GM18507 (cell line): ENCODE measurements at regions not wholly inside any gene's neighbourhood (a gene's known extent, or its start where the extent isn't known, plus 50 kb on each side); places are given as distances from the start of the nearest gene placed in this dataset.
"Not testable (repeated sequence)": the region's sequence is repeated elsewhere in the genome, so short reads cannot be mapped to it uniquely, and the experiment has no call there.

Source experiments
- DNase-seq: peaks from one replicate; pipeline ENCODE4 v3.0.0; 2011; ENCODE audit warnings: low read depth; ENCODE audit not compliant: insufficient read length; ENCODE audit errors: extremely low spot score
- FAIRE-seq: peaks from 2 replicates; lab custom pipeline; 2011; peaks lifted over from hg19 to GRCh38; lab: Jason Lieb, UNC

GRCh38 chr9:106025453-106025852, 331.1 kb downstream of the TMEM38B start:
- FAIRE-seq (no peak), DNase-seq (no peak)

- not testable (repeated sequence) for DNase-seq, FAIRE-seq
Observed at GRCh38 chr9:106030146-106030545, 335.8 kb downstream of the TMEM38B start.

DNA sequence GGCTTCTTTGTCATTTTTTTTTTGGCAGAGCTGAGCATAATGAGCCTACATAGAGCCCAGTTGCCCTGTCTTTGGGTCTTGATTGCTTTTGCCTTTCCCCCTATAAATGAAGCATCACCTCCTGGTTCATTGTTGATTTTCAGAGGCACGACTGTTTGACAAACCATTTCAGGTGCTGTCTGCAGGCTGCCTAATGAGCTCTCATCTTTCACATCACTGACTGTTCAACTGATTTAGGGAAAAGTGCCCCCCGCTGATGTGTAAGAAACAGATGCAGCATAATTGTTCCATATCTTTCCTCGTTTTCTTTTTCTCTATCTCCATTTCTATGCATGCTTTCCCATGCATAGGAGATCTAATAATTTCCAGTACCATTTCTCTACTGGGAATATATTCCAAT, 338.6 kb downstream of the TMEM38B start:
- no peak for FAIRE-seq
- DNase-seq, result no peak

DNA sequence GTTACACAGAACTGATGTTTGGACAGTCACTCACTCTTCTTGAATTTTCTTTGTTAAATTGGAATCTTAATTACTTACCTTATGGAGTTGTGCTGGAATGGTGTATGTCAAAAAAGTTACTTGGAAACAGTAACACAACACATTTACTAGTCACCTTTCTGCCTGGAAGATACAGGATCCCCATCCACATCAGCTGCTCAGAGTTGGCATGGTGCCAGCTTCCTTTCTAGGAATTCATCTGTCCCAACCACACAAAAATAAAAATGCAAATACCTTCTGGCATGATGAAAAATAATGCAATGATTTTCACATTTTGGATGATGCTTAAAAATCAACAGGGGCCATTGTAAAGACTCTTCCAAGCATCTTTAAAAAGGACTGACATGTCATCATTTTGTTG, 341.5 kb downstream of the TMEM38B start:
- FAIRE-seq, result no peak
- DNase-seq, result no peak

- FAIRE-seq (no peak), DNase-seq (no peak)
Observed at GRCh38 chr9:106038266-106039001, 344.1 kb downstream of the TMEM38B start.

- FAIRE-seq, result no peak
- DNase-seq, result no peak
Observed at GRCh38 chr9:106039151-106039935, 345.0 kb downstream of the TMEM38B start.

DNA sequence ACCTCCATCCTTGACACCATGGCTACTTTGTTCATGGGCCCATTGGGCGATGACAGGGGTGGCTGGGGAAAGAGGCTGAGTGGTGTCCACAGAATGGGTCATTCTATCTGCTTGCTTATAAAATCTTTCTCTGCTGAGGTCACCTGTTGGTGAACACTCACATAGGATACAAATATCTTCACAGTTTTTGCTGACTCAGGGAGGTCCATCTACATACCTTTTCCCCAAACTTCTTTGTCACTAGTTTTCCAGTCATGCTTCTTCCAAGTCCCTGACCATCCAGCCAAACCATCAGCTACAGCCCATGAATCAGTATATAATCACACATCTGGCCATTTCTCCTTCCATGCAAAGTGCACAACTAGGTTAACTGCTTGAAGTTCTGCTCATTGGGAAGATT, 347.6 kb downstream of the TMEM38B start:
- not testable (repeated sequence) for FAIRE-seq

DNA sequence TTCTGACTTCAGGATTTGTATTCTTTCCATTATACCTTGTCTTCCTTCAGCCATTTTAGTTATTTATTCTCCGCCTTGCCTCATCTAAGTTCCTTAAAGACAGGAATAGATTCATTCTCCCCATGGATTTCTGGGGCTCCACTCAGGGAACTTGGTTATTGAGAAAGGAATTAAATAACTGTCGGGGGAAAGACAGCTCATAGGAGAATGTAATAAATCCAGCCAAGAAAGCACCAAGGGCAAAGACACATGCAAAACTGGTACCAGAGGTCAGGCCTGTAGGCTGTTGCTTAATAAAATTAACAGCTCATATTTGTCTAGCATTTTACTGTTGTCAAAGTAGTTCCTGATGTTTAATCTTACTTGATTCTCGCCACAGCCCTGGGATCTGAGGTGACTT, 357.2 kb downstream of the TMEM38B start:
- FAIRE-seq (no peak), DNase-seq (no peak)

More for the DNA sequence above, 347.6 kb downstream of the TMEM38B start:
- DNase-seq, result not testable (repeated sequence)

GRCh38 chr9:106052166-106052565, 357.8 kb downstream of the TMEM38B start:
- DNase-seq (no peak), FAIRE-seq (no peak)

DNA sequence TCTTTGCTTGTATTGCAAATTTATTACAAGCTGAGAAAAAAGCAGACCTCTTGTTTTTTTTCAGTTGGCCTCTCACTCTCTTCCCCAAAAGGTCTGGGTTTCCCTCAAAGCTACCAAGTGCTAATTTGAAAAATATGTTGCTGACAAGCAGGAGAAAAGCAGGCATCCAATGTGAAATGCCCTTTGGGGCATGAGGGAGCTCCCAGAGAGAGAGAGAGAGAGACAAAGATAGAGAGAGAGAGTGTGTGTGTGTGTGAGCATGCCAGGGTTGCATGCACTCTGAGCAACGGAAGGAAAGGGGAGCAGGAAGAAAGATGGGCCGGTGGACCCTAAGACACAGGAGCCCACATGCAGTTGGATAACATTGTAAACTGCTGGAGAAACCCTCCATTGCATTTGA, 358.4 kb downstream of the TMEM38B start:
- FAIRE-seq, result no peak

DNA sequence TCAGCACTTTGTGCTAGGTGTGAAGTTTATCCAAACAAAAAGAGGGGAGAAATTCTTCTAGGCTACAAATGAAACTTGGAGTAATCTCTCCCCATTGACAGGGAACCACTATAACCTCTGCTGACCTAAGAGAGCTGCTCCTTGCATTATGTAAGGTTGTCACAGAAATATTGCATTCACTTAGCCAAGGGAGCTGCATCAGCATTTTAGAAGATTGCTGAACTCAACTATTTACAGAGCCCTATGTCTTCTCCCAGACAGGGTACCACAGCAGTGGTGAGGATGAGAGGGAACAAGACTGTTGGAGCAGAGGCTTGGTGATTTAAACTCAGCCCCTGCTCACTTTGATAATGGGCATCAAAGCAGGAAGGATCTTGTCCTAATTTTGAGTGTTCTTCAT, 362.0 kb downstream of the TMEM38B start:
- DNase-seq (no peak), FAIRE-seq (no peak)

More for the DNA sequence above, 358.4 kb downstream of the TMEM38B start:
- DNase-seq, result no peak

GRCh38 chr9:106058460-106058859, 364.1 kb downstream of the TMEM38B start:
- DNase-seq (no peak), FAIRE-seq (no peak)

GRCh38 chr9:106059886-106060285, 365.5 kb downstream of the TMEM38B start:
- no peak for DNase-seq
- no peak for FAIRE-seq

- DNase-seq, result no peak
- FAIRE-seq, result no peak
Observed at GRCh38 chr9:106060885-106061284, 366.5 kb downstream of the TMEM38B start.

GRCh38 chr9:106062250-106062649, 367.9 kb downstream of the TMEM38B start:
- FAIRE-seq (no peak), DNase-seq (no peak)

DNA sequence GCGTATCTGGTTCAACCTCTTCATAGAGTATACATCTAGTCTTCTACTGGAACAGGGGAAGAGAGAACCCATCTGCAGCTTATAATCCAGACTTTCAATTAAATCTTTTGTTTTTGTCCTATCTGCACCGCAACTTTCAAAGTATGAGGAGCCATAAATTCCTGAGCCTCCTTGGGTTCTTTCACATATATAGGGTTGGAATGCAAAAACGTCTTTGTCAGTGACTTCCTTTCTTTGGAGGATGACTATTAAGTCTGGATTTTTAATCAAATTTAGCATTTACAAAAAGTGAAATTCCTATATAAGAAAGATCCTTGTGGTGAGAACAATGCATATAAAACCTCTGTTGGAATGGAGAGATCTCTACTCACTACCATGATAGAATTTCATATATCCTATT, 370.8 kb downstream of the TMEM38B start:
- DNase-seq, result no peak

GRCh38 chr9:106065579-106066214, 371.4 kb downstream of the TMEM38B start:
- FAIRE-seq, result no peak
- DNase-seq, result no peak

More for the DNA sequence above, 370.8 kb downstream of the TMEM38B start:
- FAIRE-seq, result no peak

DNA sequence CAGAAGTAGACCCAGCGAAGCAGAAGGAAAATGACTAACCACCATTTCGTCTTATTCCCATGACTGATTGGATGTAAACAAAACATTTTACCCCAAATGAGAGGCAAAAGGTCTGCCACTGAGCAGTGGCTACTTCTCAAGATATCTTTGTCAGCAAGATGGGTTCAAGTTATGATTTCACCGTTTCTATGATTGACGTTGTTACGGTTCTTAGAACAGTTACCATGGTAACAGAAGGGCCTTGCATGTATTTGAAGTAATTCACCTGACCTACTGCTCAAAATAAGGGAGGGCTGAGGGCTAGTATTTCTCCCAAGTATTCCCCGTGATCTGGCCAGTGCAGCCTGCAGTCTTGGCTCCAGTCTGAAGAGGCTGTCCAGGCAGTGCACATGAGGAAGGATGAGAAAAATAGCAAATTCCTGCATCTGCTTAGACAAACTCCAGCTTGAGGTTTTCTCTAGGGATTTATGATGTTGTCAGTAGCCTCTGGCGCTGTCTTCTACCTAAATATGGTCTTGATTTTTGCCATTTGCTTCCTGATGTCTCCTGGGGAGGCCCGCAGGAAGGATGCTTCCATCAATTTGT, 372.7 kb downstream of the TMEM38B start:
- DNase-seq (no peak), FAIRE-seq (no peak)

DNA sequence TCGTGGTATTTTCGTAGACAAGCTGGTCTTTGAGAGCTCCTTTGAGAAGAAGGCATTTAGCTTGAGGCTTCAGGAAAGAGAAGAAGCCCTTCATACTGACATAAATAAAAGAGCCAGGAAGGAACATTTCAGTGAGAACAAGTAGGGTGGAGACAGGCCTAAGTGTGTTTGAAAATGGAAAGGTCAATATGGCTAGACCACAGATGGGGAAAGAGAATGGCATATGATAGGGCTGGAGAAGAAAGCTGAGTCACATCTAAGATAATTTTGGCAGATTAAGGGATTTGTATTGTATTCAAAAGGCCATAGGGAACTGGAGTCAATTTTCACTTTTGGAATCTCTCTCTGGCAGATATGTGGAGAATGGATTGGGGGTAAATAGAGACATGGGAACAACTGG, 374.9 kb downstream of the TMEM38B start:
- DNase-seq, result no peak
- no peak for FAIRE-seq

GRCh38 chr9:106072421-106072820, 378.1 kb downstream of the TMEM38B start:
- FAIRE-seq (no peak), DNase-seq (no peak)
